A549 (cell line): ENCODE measurements at regions not wholly inside any gene's neighbourhood (a gene's known extent, or its start where the extent isn't known, plus 50 kb on each side); places are given as distances from the start of the nearest gene placed in this dataset.

ENCODE experiments used
- ATAC-seq, 2 experiments: fragments of 200-7000 bp in 1 of 2; fragments of >200 bp in 1 of 2; cut with Nextera tagmentation in 1 of 2; cut with Tn5 transposase in 1 of 2; 3 replicates each; pipeline versions ENCODE4 v1.8.0 to v1.9.1; 2018 to 2020; ENCODE audit warnings: mild to moderate bottlenecking in 1 of 2, moderate library complexity in 1 of 2
- CTCF ChIA-PET: fragments of 300-600 bp; sonication (Branson Sonifier 250); formaldehyde crosslinking; extraction: SDS; loops from one replicate; lab custom pipeline; 2021; ENCODE audit warnings: antibody characterized with exemption, inconsistent platforms; lab: Yijun Ruan, JAX
- POLR2A ChIA-PET: fragments of 350-600 bp; formaldehyde crosslinking; extraction: SDS; loops from one replicate; lab custom pipeline; 2021; ENCODE audit warnings: antibody characterized with exemption, inconsistent platforms; lab: Yijun Ruan, JAX
- DNase-seq, 2 experiments: peaks; one replicate each; pipeline versions ENCODE4 v3.0.0 to v3.0.0-alpha.2; 2011 to 2016; ENCODE audit warnings: low read depth in 1 of 2, low spot score in 1 of 2
- FAIRE-seq: peaks from 2 replicates; lab custom pipeline; 2011; peaks lifted over from hg19 to GRCh38; lab: Jason Lieb, UNC
- H3K27ac ChIP-seq, 2 experiments: fragments of >200 bp; sonication (Bioruptor Twin); formaldehyde crosslinking; 3 replicates each; pipeline ENCODE4 v1.5.1; 2016 to 2017
- H3K4me1 ChIP-seq: fragments of >200 bp; sonication (Bioruptor Twin); formaldehyde crosslinking; 3 replicates; pipeline ENCODE4 v1.6.1; 2016
- H3K4me2 ChIP-seq: fragments of >200 bp; sonication (Bioruptor Twin); formaldehyde crosslinking; 3 replicates; pipeline ENCODE4 v1.6.1; 2016
- H3K4me3 ChIP-seq: fragments of >200 bp; sonication (Bioruptor Twin); formaldehyde crosslinking; 3 replicates; pipeline ENCODE4 v1.5.1; 2016
- H3K9me3 ChIP-seq: fragments of >200 bp; sonication (Bioruptor Twin); formaldehyde crosslinking; 3 replicates; pipeline ENCODE4 v1.6.1; 2016
- CBX2 ChIP-seq: fragments of 200-600 bp; sonication (generic); IDR thresholded peaks from 2 replicates; pipeline ENCODE4 v1.6.1; 2016; ENCODE audit warnings: low read depth, mild to moderate bottlenecking, borderline replicate concordance
- CEBPB ChIP-seq, 2 experiments: fragments of >200 bp in 1 of 2; sonication (Bioruptor Twin) in 1 of 2; formaldehyde crosslinking in 1 of 2; IDR thresholded peaks; 2 replicates each; pipeline ENCODE4 v1.6.1; 2012 to 2016
- FOSL2 ChIP-seq, 2 experiments: fragments of 450-650 bp in 1 of 2; fragments of >200 bp in 1 of 2; sonication (Bioruptor Twin) in 1 of 2; formaldehyde crosslinking; IDR thresholded peaks; 2 replicates each; pipeline versions ENCODE4 v1.5.0 to v1.6.1; 2016 to 2020; ENCODE audit warnings: mild to moderate bottlenecking in 1 of 2, moderate library complexity in 1 of 2
- FOXS1 ChIP-seq: fragments of 250-450 bp; sonication (Bioruptor Pico); IDR thresholded peaks from 2 replicates; pipeline ENCODE4 v1.5.0; 2020; ENCODE audit warnings: mild to moderate bottlenecking, moderate library complexity
- HEYL ChIP-seq: fragments of 250-450 bp; sonication (Bioruptor Pico); IDR thresholded peaks from 2 replicates; pipeline ENCODE4 v1.8.0; 2021; ENCODE audit warnings: mild to moderate bottlenecking, moderate library complexity
- JUNB ChIP-seq: fragments of >200 bp; sonication (Bioruptor Twin); formaldehyde crosslinking; IDR thresholded peaks from 2 replicates; pipeline ENCODE4 v1.6.1; 2016
- KDM5A ChIP-seq: fragments of 200-600 bp; sonication (generic); IDR thresholded peaks from 2 replicates; pipeline ENCODE4 v1.6.1; 2016; ENCODE audit warnings: antibody characterized with exemption, mild to moderate bottlenecking
- MAFK ChIP-seq: fragments of 450-650 bp; IDR thresholded peaks from 2 replicates; pipeline ENCODE4 v1.6.1; 2014; ENCODE audit not compliant: partially characterized antibody
- MAZ ChIP-seq: fragments of 150-350 bp; IDR thresholded peaks from 2 replicates; pipeline ENCODE4 v1.6.1; 2014; ENCODE audit warnings: antibody characterized with exemption, low read depth, low read length, borderline replicate concordance
- NR3C1 ChIP-seq: fragments of >200 bp; sonication (Bioruptor Twin); formaldehyde crosslinking; IDR thresholded peaks from 3 replicates; pipeline ENCODE4 v1.6.1; 2017
- PHF8 ChIP-seq: fragments of 200-600 bp; sonication (generic); IDR thresholded peaks from 2 replicates; pipeline ENCODE4 v1.6.1; 2016; ENCODE audit warnings: low read depth, mild to moderate bottlenecking, antibody characterized with exemption, moderate library complexity, borderline replicate concordance
- SREBF2 ChIP-seq: fragments of 450-650 bp; IDR thresholded peaks from 2 replicates; pipeline ENCODE4 v1.6.1; 2014; ENCODE audit warnings: mild to moderate bottlenecking, moderate library complexity
- TFCP2L1 ChIP-seq: fragments of 250-450 bp; sonication (Bioruptor Pico); IDR thresholded peaks from 2 replicates; pipeline ENCODE4 v1.5.0; 2021; ENCODE audit warnings: mild to moderate bottlenecking
- ZFP36 ChIP-seq: fragments of 450-650 bp; IDR thresholded peaks from 2 replicates; pipeline ENCODE4 v1.6.1; 2014; ENCODE audit warnings: borderline replicate concordance; ENCODE audit not compliant: partially characterized antibody
- ZNF302 ChIP-seq: fragments of 250-450 bp; sonication (Bioruptor Pico); IDR thresholded peaks from 2 replicates; pipeline ENCODE4 v1.9.0; 2021; ENCODE audit warnings: inconsistent platforms, mild to moderate bottlenecking, moderate library complexity
- WGBS: methylation state at CpG from one replicate; pipeline ENCODE4 v1.1.6; 2017; ENCODE audit errors: missing lambda C conversion rate; 5-methylcytosine and 5-hydroxymethylcytosine counted together
- TF ChIP-seq, protein P1 (sequence below): IDR thresholded peaks from 2 replicates; pipeline ENCODE4 v1.6.1; 2012
- TF ChIP-seq, protein P2 (sequence below): fragments of 200-600 bp; sonication (generic); IDR thresholded peaks from 2 replicates; pipeline ENCODE4 v1.6.1; 2016; ENCODE audit warnings: antibody characterized with exemption, mild to moderate bottlenecking, moderate library complexity
- TF ChIP-seq, protein P3 (sequence below): fragments of >200 bp; sonication (Bioruptor Twin); formaldehyde crosslinking; IDR thresholded peaks from 3 replicates; pipeline ENCODE4 v1.6.1; 2016
- TF ChIP-seq, protein P4 (sequence below): IDR thresholded peaks from 2 replicates; pipeline ENCODE4 v1.6.1; 2012
- TF ChIP-seq, protein P5 (sequence below): IDR thresholded peaks from 2 replicates; pipeline ENCODE4 v1.6.1; 2012; ENCODE audit warnings: low read depth, borderline replicate concordance
- TF ChIP-seq, protein P6 (sequence below): fragments of 450-650 bp; IDR thresholded peaks from 2 replicates; pipeline ENCODE4 v1.6.1; 2014; ENCODE audit warnings: antibody characterized with exemption
- TF ChIP-seq, protein P7 (sequence below): fragments of 250-450 bp; sonication (Bioruptor Pico); IDR thresholded peaks from 2 replicates; pipeline ENCODE4 v1.5.0; 2021; ENCODE audit warnings: mild to moderate bottlenecking, moderate library complexity, borderline replicate concordance
- TF ChIP-seq, protein P8 (sequence below): fragments of >200 bp; sonication (Bioruptor Twin); formaldehyde crosslinking; IDR thresholded peaks from 2 replicates; pipeline ENCODE4 v1.6.1; 2016

DNA sequence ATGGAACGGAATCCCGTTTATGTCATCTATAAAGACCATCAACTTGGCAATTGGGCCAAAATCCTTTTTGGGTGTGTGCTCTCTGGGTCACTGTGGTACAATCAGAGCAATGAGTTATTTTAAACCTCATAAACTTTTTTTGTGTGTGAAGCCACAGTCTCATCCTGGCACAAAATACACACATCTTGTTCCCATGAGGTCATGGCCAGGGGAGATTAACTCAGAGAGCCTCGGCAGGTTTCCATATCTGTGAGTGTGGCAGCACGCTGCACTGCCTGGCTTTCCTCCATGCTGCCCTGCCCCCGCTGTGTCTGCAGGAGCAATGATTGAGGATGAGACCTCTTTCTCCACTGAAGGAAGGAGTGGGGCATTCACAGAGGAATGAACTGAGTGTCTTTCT, 54.0 kb upstream of the DLG1 start:
- no peak for ATAC-seq
- TF ChIP-seq PHF8 (no peak), MAZ (no peak), ZFP36 (no peak), ZNF302 (no peak), TFCP2L1 (CRISPR knock-in tag) (no peak), JUNB (no peak), NR3C1 (no peak), HEYL (CRISPR knock-in tag) (no peak), CEBPB (IDR thresholded peaks at IDR 0.05) (no peak), FOSL2 (IDR thresholded peaks at IDR 0.05) (no peak), FOSL2 (CRISPR knock-in tag; IDR thresholded peaks at IDR 0.05) (no peak), FOXS1 (CRISPR knock-in tag) (no peak)
- TF ChIP-seq, protein P1, sequence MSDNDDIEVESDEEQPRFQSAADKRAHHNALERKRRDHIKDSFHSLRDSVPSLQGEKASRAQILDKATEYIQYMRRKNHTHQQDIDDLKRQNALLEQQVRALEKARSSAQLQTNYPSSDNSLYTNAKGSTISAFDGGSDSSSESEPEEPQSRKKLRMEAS, result no peak
- TF ChIP-seq, protein P2, sequence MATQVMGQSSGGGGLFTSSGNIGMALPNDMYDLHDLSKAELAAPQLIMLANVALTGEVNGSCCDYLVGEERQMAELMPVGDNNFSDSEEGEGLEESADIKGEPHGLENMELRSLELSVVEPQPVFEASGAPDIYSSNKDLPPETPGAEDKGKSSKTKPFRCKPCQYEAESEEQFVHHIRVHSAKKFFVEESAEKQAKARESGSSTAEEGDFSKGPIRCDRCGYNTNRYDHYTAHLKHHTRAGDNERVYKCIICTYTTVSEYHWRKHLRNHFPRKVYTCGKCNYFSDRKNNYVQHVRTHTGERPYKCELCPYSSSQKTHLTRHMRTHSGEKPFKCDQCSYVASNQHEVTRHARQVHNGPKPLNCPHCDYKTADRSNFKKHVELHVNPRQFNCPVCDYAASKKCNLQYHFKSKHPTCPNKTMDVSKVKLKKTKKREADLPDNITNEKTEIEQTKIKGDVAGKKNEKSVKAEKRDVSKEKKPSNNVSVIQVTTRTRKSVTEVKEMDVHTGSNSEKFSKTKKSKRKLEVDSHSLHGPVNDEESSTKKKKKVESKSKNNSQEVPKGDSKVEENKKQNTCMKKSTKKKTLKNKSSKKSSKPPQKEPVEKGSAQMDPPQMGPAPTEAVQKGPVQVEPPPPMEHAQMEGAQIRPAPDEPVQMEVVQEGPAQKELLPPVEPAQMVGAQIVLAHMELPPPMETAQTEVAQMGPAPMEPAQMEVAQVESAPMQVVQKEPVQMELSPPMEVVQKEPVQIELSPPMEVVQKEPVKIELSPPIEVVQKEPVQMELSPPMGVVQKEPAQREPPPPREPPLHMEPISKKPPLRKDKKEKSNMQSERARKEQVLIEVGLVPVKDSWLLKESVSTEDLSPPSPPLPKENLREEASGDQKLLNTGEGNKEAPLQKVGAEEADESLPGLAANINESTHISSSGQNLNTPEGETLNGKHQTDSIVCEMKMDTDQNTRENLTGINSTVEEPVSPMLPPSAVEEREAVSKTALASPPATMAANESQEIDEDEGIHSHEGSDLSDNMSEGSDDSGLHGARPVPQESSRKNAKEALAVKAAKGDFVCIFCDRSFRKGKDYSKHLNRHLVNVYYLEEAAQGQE, result no peak
- TF ChIP-seq, protein P3, sequence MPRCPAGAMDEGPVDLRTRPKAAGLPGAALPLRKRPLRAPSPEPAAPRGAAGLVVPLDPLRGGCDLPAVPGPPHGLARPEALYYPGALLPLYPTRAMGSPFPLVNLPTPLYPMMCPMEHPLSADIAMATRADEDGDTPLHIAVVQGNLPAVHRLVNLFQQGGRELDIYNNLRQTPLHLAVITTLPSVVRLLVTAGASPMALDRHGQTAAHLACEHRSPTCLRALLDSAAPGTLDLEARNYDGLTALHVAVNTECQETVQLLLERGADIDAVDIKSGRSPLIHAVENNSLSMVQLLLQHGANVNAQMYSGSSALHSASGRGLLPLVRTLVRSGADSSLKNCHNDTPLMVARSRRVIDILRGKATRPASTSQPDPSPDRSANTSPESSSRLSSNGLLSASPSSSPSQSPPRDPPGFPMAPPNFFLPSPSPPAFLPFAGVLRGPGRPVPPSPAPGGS, result no peak
- TF ChIP-seq, protein P4, sequence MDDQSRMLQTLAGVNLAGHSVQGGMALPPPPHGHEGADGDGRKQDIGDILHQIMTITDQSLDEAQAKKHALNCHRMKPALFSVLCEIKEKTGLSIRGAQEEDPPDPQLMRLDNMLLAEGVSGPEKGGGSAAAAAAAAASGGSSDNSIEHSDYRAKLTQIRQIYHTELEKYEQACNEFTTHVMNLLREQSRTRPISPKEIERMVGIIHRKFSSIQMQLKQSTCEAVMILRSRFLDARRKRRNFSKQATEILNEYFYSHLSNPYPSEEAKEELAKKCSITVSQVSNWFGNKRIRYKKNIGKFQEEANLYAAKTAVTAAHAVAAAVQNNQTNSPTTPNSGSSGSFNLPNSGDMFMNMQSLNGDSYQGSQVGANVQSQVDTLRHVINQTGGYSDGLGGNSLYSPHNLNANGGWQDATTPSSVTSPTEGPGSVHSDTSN, result no peak
- TF ChIP-seq, protein P5, sequence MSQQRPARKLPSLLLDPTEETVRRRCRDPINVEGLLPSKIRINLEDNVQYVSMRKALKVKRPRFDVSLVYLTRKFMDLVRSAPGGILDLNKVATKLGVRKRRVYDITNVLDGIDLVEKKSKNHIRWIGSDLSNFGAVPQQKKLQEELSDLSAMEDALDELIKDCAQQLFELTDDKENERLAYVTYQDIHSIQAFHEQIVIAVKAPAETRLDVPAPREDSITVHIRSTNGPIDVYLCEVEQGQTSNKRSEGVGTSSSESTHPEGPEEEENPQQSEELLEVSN, result no peak

DNA sequence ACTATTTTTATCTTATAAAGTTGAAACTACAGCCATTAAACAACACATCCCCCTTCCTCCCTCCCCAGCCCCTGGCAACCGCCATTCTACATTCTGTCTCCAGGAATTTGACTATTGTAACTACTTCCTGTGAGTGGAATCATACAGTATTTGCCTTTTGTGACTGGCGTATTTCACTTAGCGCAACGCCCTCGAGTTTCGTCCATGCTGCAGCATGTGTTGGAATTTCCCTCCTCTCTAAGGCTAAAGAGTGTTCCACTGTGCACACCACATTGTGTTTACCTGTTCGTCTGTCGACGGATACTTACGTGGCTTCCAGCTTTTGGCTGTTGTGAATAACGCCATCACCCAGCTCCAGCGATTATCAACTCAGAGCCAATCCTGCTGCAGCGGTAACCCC, 52.0 kb upstream of the DLG1 start:
- 87% methylated on average over 13 of the region's 13 CpGs for WGBS

More for the DNA sequence above, 54.0 kb upstream of the DLG1 start:
- Histone ChIP-seq H3K4me1 (no peaks in the 10 kb centered on the region), H3K4me3 (no peak overlapping the region), H3K27ac (no peak overlapping the region), H3K4me2 (no peak overlapping the region), H3K9me3 (no peaks in the 10 kb centered on the region)
- DNase-seq (no peak), FAIRE-seq (no peak)
- ChIA-PET POLR2A (interaction anchor here (0.6 kb wide), 1 partner anchor 52 kb away, joined by 3 read pairs; no protein-coding TSS in a partner anchor), CTCF (no interaction called here)
- 80% methylated on average over 5 of the region's 5 CpGs for WGBS

More for the DNA sequence above, 52.0 kb upstream of the DLG1 start:
- no peak for TF ChIP-seq CEBPB (IDR thresholded peaks at IDR 0.05)
- TF ChIP-seq, protein P6, sequence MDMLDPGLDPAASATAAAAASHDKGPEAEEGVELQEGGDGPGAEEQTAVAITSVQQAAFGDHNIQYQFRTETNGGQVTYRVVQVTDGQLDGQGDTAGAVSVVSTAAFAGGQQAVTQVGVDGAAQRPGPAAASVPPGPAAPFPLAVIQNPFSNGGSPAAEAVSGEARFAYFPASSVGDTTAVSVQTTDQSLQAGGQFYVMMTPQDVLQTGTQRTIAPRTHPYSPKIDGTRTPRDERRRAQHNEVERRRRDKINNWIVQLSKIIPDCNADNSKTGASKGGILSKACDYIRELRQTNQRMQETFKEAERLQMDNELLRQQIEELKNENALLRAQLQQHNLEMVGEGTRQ, result no peak
- no peak for TF ChIP-seq KDM5A
- TF ChIP-seq FOXS1 (CRISPR knock-in tag), result no peak
- TF ChIP-seq CBX2, result no peak
- TF ChIP-seq, protein P7, sequence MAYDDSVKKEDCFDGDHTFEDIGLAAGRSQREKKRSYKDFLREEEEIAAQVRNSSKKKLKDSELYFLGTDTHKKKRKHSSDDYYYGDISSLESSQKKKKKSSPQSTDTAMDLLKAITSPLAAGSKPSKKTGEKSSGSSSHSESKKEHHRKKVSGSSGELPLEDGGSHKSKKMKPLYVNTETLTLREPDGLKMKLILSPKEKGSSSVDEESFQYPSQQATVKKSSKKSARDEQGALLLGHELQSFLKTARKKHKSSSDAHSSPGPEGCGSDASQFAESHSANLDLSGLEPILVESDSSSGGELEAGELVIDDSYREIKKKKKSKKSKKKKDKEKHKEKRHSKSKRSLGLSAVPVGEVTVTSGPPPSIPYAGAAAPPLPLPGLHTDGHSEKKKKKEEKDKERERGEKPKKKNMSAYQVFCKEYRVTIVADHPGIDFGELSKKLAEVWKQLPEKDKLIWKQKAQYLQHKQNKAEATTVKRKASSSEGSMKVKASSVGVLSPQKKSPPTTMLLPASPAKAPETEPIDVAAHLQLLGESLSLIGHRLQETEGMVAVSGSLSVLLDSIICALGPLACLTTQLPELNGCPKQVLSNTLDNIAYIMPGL (CRISPR knock-in tag), result no peak
- no peak for TF ChIP-seq SREBF2
- no peak for TF ChIP-seq MAFK
- TF ChIP-seq, protein P5, result no peak
- no peak for TF ChIP-seq FOSL2 (IDR thresholded peaks at IDR 0.05)
- TF ChIP-seq FOSL2 (CRISPR knock-in tag; IDR thresholded peaks at IDR 0.05), result no peak
- TF ChIP-seq, protein P8, sequence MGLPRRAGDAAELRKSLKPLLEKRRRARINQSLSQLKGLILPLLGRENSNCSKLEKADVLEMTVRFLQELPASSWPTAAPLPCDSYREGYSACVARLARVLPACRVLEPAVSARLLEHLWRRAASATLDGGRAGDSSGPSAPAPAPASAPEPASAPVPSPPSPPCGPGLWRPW, result no peak
- no peak overlapping the region for H3K4me2 ChIP-seq
- FAIRE-seq, result no peak
- ATAC-seq, result no peak
- H3K9me3 ChIP-seq, result no peaks in the 10 kb centered on the region
- no peak overlapping the region for H3K27ac ChIP-seq
- H3K4me3 ChIP-seq, result no peak overlapping the region
- no peaks in the 10 kb centered on the region for H3K4me1 ChIP-seq
- DNase-seq, result no peak
- ChIA-PET POLR2A (no interaction called here), CTCF (interaction anchor here (0.9 kb wide), 2 partner anchors 17 to 27 kb away, joined by 3 read pairs; no protein-coding TSS in a partner anchor)
